Epidermal melanocyte (primary cell): ENCODE measurements at regions not wholly inside any gene's neighbourhood (a gene's known extent, or its start where the extent isn't known, plus 50 kb on each side); places are given as distances from the start of the nearest gene placed in this dataset.
A peak's percentile ranks its signal among the peaks of the same experiment; 100 is the strongest.

Source experiments
- DNase-seq: peaks from one replicate; pipeline ENCODE4 v3.0.0; 2011; ENCODE audit warnings: low spot score; ENCODE audit not compliant: insufficient read length

DNA sequence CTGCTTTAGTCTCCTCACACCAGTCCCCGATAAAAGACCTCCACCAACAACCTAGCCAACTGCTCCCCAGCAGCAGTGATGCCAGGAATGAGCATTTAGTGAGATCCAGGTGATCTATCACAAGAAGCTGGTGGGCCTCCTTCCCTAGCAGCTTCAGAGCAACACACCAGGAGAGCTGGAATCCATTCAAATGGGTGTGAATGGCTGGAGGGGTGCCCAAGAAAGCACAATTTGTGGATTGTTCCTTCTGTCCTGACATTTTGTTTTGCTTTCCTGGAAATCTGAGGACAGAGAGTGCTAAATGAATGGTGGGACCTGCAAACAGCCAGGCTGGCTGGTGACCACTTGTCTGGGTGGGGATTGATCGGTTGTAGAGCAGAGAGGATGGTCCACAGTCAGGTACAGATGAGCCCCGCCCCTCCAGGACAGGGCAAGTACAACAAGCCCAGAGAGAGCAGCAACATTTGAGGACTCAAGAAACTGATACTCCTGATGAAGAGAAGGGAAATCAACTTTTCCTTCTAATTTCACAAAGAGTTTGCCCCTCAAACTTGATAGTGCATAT lies 316.8 kb downstream of the VPS13C start:
- DNase-seq: no peak

DNA sequence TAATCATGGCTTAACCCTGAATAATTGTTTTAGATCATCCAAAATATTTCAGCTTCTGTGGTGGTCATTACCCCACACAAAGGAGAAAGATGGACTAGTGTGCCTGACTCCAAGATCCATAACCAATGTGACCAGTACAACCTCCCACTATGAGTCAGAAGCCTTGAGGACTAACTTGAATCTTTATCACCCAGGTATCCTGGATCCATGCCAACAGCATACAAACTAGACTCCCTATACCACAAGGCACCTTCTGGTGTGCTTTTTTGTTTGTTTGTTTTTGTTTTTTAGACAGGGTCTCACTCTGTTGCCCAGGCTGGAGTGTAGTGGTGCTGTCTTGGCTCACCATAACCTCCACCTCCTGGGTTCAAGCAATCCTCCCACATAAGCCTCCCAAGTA lies 317.7 kb downstream of the VPS13C start:
- no peak for DNase-seq

DNA sequence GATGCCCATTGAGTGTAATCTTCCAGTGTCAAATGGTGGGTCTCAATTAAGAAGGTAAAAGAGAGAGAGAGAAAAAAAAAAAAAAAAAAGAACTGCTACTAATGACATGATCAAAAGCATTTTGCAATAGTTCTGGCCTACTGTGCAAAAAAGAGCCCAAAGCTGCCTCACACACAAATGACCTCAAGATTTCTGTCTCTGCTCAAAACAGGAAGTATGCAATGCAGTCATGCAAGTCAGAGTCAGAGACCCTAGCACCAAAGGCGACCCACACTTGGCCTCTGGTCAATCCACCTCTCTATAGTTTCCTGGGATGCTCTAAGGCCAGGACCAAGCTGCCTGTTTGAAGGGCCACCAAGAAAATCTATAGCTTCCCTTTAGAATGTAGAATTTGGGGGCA lies 323.5 kb downstream of the VPS13C start:
- DNase-seq: no peak

DNA sequence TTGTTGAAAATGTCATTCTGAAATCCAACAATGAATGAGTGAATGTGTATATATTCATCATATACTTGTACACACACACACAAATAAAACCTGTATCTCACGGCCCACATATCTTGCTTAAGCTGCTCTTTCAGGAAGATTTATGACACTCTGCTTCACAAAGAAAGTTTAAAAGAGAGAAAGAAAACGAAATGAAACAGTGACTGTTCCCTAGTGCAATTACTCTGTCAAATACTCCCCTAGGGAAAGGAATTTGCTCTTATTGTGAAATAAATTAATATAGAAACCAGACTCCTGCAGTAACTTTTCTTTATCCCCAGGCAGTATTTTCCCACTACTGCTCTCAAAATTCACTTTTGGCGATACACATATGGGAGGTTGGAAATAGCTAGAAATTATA lies 329.1 kb downstream of the VPS13C start:
- peak; percentile 36 for DNase-seq

DNA sequence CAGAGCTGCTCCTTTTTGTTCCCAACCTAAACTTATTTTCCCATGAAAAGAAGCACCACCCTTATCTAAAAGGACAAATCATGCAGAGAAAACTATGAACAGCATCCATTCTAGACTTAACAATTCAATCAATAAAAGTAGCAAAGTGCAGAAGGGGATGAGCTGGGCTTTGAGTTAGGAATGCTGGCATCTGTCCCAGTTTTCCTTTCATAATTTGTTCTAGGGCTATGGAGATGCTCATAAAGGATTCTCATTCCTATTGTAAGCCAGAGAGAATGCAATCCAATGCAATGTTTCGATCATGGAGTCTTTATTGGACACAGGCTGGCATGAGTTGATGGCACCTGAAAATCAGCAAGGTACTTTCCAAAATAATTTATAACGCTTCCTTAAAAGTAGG lies 330.6 kb downstream of the VPS13C start:
- DNase-seq: no peak

DNA sequence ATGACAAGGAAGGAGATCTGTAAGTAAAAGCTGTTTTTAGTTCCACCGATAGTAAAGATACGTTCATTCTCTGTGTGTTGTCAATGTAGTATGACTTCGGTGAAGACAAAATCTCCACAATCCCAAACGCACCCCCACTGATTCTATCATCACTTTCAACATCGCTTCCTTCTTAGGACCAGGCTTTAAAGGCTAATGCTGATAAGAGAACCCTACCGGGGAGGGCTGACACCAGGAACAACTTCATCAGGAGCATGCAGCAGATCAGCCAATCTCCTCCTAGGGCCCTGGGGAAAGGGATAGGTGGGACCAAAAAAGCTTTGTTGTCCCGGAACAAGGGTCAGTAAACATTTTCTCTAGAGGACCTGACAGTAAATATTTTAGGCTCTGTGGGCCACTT lies 334.1 kb downstream of the VPS13C start:
- DNase-seq: no peak

DNA sequence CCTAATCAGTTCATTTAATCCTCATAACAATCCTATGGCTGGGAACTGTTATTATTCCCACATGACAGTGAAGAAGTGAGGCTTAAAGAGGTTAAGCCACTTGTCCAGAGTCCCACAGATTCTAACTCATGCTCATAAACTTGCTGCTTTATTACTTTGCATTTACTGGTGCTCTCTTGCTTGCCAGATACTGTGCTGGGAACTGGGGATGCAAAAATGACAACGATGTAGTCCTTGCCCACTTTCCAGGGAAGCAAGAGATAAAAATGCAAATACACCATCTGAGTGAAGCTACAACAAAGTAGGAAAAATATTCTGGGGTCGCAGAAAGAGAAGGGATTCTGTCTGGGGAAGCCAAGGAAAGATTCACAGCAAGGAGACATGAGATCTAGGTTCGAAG lies 335.0 kb downstream of the VPS13C start:
- no peak for DNase-seq

DNA sequence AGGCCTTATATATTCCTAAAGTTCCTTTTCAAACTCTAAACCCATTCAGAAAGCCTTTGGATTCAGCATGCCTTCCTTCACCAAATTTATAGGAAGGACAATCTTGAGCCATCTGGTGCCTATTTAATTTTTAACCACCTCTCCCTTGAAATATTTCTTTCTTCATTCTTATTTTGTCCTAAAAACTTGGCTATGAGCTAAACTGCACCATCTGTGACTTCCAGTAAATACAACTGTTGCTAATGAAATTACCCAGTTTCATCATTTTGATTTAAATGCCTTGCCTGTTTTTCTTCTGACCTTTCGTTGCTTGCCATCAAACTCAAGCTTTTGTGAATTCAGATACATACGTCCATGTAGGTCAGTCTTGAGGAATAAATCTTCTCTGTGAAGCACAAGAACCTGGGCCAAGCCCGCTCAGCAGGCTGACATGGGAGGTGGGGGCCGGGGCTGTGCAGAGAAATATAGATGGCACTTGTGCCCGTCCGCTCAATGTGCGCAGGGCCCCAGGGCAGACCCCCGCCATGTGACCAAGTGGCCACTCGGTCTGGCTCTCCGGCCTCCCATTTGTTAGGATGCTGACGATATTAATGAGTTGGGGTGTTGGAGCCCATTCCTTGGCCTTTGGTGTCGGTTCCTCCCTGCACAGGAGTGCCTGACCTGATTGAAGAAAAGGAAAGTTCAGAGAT lies 335.9 kb downstream of the VPS13C start:
- peak; percentile 30 for DNase-seq

DNA sequence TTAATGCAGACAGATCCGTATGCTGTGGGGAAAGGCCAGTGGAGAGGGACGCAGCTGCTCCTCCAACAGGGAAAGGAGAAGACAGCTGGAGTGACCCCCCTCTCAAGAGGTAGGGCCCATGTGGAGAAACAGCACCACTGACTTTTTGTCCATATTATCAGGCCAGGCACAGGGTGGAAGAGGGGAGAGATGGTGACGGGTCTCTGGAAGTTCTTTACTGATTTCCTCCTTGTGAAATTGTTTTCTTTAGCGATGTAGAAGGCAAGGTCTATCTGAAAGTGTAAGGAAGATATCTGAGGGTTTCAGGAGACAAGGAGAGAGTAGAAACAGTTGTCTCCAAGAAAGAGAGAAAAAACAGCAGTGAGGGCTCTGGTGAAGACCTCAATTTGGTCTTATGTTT lies 338.8 kb downstream of the VPS13C start:
- DNase-seq: no peak

DNA sequence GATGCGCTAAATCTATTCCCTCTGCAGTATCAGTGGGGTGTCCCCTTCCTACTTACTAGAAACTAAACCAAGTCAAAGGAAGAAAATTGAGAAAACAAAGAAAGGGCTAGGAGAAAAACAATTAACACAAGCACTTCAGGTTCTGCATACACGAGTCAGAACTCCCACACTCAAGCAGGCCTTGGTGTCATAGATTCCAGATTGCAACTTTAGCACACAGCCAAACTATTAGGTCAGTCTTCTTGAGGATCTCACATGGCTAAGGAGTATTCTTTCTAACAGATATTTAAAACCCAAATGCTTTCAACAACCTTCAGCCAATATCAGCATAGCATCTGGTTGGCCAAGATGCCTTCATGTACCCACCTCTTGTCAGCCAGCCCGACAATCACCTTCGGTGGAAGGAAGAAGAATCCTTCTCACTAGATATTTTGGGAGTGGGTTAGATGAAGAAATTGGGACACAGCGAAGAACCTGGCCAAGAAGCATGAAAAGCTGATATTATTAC lies 340.0 kb downstream of the VPS13C start:
- DNase-seq: no peak

DNA sequence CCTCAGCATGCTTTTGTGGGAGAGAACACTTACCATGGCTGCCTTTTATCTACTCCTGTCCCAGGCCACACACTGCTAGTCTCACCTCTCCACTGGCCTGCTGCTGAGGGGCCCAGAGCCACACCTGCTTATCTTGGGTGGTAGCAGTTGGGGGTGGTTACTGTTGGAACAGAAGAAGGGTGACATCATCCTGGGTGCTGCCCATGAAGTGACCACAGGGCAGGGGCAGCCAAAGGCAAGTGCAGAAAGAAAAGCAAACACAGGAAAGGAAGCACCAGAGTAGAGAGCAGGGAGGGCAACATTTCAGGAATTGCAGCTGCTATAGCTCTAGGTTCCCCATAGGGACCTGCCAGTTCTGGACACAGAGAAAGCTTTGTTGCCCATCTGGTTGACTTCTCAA lies 345.2 kb downstream of the VPS13C start:
- no peak for DNase-seq

DNA sequence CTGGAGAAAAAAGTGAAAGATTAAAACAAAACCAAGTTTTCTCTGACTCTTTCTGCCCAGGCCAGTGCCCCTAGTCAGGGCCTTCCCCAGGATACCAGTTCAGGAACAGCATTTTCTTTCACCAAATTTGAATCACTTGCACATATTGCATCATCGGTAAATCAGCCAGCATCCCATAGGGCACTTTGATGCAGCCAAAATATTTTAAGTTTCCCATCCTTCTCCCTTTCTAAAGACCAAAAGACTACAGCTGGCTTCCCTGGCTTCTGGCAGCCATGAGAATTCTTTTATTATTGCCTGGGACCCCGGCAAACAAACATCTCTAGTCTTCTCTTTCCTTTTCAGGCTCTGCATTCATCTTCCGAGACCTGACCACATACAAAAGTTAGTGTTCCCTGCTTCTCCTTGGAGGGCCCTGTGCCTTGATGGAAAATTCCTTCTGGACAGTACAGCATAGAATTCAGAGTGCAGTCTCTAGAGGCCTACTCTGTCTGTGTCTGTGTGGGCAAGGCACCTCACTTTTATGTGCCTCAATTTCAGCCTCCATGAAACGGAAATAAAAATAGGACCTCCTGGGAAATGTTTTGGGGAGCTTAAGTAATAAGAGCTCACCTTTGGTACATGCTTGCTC lies 348.0 kb downstream of the VPS13C start:
- DNase-seq: no peak

DNA sequence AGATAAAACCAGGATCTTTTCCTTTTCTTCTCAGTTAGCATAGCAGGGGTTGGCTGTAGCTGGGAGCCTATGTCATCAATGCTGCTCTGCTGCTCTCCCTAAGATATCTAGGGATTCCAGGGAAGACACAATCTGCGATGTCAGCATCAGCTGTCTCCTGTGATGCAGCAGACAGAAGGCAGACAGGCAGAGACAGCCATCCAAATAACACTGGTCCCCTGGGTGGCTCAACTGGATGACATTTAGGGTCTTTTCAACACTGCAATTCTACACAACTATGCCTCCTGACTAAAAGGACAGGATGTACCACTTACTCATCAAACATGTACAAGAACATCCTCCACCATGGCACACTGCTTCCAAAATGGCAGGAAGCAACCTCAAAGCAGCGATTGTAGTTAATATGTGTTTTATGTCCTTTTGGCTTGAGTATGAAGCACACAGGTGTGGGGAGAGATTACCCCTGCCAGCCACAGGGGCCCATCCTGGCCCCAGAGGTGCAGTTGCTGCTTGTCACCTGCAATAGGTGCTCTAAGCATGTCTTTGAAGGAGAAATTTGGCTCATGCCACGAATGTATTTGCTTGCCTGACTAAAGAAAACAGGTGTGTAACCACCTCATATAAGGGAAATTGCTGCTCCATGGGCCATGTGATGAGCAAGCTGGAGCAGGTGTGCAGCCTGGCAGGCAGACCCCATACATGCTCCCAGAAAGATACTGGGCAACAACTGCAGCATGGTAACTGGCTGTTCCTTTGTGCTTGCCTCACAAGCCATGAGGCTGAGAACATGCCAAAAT lies 357.8 kb downstream of the VPS13C start:
- no peak for DNase-seq

DNA sequence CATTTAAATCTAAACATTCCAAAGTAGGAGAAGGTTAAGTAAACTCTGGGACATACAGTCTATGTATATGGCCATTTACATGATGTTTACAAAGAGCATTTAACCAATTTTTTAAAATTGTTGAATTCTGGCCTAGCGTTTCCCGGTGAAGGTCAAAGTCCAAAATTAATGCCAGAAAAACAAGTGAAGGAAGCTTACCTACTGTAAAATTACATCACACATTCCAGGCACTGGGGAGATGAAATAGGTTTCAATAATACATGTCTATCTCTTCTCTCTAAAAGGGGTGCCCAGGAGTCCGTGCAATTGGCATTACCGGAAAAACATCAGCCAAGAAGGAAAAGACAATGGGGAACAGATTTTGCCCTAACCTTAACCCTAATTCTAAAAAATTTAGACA lies 358.8 kb downstream of the VPS13C start:
- DNase-seq: no peak

DNA sequence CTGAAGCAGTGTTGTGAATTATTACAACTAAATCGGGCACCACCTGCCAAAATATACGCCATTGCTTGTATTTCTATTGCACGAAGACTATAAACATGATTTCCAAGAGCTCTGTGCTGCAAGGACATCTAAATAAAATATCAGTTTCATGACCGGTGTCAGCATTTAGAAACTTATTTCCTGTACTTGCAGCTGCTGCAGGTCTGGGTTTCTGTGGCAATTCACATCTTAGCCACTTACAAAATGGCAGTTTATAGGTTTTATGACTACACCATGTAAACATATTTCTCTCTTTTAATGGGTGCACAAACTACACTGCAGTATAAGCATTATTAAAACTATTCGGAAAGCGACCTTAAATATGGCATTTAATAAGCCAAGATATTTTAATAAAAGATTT lies 359.4 kb downstream of the VPS13C start:
- no peak for DNase-seq

DNA sequence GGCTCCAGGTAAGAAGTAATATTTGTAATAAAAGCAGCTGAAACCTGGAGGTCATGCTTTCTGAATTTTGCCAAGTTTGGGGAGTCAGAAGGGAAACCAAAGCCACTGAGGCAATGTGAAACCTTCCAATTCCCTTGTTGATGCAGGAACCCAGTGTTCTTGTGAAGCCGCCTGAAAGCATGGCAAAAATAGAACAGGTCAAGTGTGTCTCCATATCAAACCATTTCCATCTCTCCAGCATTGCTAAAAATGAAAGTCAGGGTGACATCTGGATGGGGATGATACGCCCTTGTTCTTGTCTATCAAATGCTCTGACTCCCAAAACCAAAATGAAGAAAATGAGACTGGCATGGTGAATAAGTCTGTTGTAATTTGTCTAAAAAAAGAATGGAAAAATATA lies 362.5 kb downstream of the VPS13C start:
- no peak for DNase-seq

DNA sequence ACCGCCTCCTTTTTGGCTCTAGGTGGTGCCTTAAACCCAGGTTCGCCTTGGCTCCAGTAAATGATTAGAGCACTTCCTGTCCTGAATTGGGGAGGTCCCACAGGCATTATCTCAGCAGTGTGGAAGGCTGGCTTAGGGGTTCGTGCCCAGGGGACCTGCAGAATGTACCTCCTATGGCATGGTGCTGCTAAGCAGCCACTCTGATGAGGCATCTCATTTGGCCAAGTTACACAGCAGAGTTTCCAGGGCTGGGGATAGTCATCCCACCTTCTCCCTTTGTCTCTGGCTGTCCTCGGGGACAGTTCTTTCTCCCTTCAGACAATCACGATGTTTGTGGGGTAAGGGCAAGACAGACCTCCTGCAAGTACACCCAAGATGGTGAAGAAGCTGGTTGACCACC lies 371.2 kb downstream of the VPS13C start:
- DNase-seq: no peak

DNA sequence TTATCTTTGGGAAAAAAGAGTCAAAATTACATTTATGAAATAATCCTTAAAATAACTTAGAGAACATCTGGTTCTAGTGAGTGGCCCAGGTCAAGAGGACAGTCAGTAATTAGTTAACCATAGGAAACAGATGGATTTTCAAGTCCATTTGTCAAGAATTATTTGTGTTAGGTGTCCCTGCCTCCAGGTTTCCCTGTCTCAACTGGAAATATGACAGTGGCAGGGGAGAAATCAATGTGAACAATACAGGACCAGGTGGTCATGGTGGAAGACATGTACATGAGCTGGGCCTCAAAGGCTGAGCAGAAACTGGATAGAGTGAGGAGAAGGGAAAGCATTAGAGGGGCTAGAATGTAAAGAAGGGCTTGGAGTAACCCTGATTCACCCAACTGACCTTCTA lies 372.6 kb downstream of the VPS13C start:
- DNase-seq: no peak

DNA sequence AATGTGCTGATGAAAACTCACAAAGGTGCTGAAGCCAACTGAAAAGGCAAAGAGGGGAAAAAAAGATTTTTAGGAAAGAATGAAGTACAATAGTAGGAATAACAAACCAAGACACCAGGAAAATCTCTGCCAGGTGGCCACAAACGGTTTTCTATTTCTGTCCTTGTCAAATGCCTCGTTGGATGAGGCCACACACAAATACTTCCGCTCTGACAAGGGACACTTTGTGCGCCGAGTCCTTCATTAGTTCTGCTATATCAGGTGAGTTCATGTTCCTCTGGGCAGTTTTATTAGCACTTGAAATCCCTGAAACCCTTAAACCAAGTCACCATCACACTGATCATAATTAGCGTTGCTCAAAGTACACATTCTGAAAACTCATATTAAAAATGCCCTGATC lies 373.1 kb downstream of the VPS13C start:
- no peak for DNase-seq

DNA sequence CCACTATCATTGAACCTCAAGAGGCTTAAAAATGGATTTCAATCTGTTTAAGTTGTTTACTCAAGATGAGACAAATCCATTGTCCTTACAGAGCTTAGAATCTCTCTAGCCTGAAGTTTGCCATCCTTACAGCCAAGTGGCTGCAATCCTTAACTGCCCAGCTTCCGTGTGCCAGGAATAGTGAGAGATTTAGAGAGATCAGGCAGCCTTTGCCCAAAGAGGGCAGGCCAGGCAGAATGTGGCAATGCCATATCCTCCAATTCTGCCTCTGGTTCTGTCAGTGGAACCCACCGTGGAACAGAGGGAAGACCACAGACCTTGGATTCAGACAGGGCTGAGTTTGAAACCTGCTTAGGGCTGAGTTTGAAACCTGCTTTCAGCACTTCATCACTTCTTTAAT lies 374.3 kb downstream of the VPS13C start:
- no peak for DNase-seq

DNA sequence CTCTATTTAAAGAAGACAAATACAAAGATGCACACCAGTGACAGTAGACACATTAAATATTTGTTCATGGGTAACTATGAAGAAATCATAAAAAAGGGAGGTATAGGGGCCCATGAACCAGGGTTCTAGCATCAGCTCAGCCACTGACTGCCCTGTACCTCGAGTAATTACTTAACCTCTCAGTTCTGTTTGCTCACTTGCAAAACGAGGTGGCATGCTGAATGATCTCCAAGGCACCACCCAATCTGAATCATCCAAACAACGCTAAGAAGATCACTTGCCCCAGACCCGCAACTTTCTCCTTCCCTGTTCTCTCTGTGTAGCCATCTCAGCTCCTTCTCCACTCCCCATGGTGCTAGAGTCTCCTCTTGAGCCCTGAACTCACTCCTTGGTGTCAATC lies 374.7 kb downstream of the VPS13C start:
- DNase-seq: no peak
